Activated B cell treated with CpG ODN at 0.5 μM for 24 hours (primary cell): ENCODE measurements at regions not wholly inside any gene's neighbourhood (a gene's known extent, or its start where the extent isn't known, plus 50 kb on each side); places are given as distances from the start of the nearest gene placed in this dataset.
A peak's percentile ranks its signal among the peaks of the same experiment; 100 is the strongest.

Experiments
- ATAC-seq: fragments of 200-7000 bp; cut with Tn5 transposase; one replicate; pipeline ENCODE4 v1.10.0; 2021; ENCODE audit warnings: low read depth, mild to moderate bottlenecking, moderate library complexity
- CTCF ChIA-PET: fragments of 350-600 bp; sonication (Branson Sonifier 250); formaldehyde crosslinking; loops from one replicate; lab custom pipeline; 2021; ENCODE audit warnings: antibody characterized with exemption; lab: Charles Lee
- POLR2A ChIA-PET: fragments of 350-600 bp; sonication (Branson Sonifier 250); formaldehyde crosslinking; loops from one replicate; lab custom pipeline; 2021; ENCODE audit warnings: antibody characterized with exemption; lab: Charles Lee
- DNase-seq: peaks from one replicate; pipeline ENCODE4 v3.0.0; 2022
- H3K27ac Mint-ChIP-seq: one replicate; pipeline ENCODE4 v1.8.0; 2020; ENCODE audit warnings: mixed read lengths
- H3K27me3 Mint-ChIP-seq: one replicate; pipeline ENCODE4 v1.8.0; 2021; ENCODE audit warnings: mixed read lengths
- H3K36me3 Mint-ChIP-seq: one replicate; pipeline ENCODE4 v1.8.0; 2021; ENCODE audit warnings: low read depth, mixed read lengths
- H3K4me1 Mint-ChIP-seq: one replicate; pipeline ENCODE4 v1.8.0; 2021; ENCODE audit warnings: mixed read lengths
- H3K4me3 Mint-ChIP-seq: one replicate; pipeline ENCODE4 v1.8.0; 2020; ENCODE audit warnings: mild to moderate bottlenecking, mixed read lengths
- H3K9me3 Mint-ChIP-seq: one replicate; pipeline ENCODE4 v1.8.0; 2020; ENCODE audit warnings: mixed read lengths
- intact Hi-C: fragments of 100-400 bp; cut with micrococcal nuclease; formaldehyde crosslinking; loops from one replicate; pipeline ENCODE4 v1.15.1; 2024
- TF ChIP-seq, protein P1 (sequence below): fragments of 200-600 bp; IDR thresholded peaks from one replicate; pipeline ENCODE4 v1.8.0; 2022; ENCODE audit warnings: antibody characterized with exemption, mild to moderate bottlenecking

DNA sequence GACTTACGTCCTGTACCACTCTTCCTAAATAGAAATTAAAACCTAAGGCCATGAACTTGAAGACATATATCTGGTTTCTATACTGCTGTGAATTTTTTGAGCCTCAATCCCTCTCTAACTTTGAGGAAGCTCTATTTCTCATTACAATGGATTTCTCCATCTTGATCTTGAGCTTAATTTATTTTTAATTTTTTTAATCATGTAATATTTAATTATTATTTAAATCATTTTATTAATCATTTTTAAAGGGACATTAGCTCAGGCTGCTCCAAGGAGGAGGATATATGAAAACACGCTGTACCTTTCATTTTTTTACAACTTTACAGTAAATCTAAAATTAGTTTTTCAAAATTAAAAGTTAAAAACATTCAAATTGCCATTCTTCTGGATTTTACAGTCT lies 540.5 kb downstream of the SATB2 start:
- DNase-seq (no peak), ATAC-seq (no peak)
- Mint-ChIP-seq H3K27me3 (no peaks in the 10 kb centered on the region), H3K4me3 (no peak overlapping the region), H3K36me3 (no peaks in the 10 kb centered on the region), H3K4me1 (peaks cover 6% of the 10 kb centered on the region), H3K27ac (no peak overlapping the region), H3K9me3 (peaks cover 12% of the 10 kb centered on the region)
- intact Hi-C loops, result no loop called here
- TF ChIP-seq, protein P1, sequence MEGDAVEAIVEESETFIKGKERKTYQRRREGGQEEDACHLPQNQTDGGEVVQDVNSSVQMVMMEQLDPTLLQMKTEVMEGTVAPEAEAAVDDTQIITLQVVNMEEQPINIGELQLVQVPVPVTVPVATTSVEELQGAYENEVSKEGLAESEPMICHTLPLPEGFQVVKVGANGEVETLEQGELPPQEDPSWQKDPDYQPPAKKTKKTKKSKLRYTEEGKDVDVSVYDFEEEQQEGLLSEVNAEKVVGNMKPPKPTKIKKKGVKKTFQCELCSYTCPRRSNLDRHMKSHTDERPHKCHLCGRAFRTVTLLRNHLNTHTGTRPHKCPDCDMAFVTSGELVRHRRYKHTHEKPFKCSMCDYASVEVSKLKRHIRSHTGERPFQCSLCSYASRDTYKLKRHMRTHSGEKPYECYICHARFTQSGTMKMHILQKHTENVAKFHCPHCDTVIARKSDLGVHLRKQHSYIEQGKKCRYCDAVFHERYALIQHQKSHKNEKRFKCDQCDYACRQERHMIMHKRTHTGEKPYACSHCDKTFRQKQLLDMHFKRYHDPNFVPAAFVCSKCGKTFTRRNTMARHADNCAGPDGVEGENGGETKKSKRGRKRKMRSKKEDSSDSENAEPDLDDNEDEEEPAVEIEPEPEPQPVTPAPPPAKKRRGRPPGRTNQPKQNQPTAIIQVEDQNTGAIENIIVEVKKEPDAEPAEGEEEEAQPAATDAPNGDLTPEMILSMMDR, result no peak
- ChIA-PET POLR2A (no interaction called here), CTCF (no interaction called here)

DNA sequence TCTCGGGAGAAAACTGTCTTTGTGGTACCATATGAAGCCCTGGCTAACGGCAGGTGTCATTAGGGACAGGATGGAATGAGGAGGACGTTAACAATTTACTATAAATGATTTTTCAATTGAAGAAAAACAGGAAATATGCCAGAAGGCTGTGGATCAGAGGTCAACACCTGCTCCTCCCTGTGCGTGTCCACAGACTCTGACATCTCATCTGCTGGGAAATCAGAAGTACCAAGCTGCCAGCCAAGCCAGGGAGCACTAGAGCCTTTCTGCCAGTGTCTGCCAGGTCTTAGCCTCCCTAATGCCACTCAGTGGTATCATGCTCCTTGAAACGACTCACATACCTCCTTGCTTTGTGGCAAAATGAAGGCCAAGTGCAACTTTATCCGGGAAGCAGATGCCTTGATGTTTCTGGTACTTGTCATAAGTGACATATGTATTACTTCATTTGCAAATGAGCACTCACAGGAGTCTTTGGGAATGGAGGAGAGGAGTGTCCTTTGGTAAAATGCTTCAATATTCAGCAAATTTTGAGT lies 541.1 kb downstream of the SATB2 start:
- no peak overlapping the region for H3K4me3 Mint-ChIP-seq
- H3K36me3 Mint-ChIP-seq, result no peaks in the 10 kb centered on the region
- CTCF ChIA-PET, result no interaction called here
- H3K27me3 Mint-ChIP-seq, result peaks cover 3% of the 10 kb centered on the region
- ATAC-seq, result no peak
- intact Hi-C loops, result no loop called here
- H3K4me1 Mint-ChIP-seq, result peaks cover 6% of the 10 kb centered on the region
- peaks cover 12% of the 10 kb centered on the region for H3K9me3 Mint-ChIP-seq
- no peak overlapping the region for H3K27ac Mint-ChIP-seq
- TF ChIP-seq, protein P1, result no peak
- no peak for DNase-seq
- POLR2A ChIA-PET, result no interaction called here

DNA sequence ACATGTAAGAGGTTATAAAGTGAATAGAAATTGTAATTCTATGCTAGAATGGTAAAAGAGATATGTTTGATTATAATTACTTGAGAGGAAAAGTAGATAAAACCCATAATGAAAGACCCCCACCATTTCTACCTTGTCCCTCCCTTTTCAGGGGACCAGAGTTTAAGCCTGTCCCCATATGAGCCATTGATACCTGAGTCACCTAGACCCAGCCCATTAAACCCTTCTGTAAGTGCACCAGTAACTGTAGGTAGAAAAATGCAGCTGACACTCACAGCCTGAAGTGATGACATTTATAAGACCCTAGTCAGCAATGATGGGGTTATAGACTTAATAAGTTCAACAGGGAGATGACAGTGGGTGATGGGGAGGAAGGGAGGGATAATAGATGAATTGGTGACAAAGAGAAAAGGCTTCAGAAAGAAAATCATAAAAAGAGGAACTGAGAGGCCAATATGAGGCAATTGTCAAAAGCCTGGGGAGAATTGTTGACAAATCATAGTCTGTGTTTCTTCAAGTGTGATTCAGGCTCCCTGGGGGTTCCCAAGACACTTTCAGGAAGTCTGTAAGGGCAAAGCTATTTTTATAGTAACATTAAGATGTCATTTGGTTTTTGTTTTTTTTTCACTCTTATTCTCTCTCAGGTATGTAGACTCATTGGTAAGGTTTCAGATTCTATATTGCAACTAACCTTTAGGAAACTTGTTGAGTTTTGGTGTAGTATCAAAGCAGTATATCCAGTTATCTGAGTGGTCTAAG lies 544.2 kb downstream of the SATB2 start:
- intact Hi-C loops, result no loop called here
- Mint-ChIP-seq H3K27ac (no peak overlapping the region), H3K4me1 (peaks cover 6% of the 10 kb centered on the region), H3K9me3 (peaks cover 4% of the 10 kb centered on the region), H3K36me3 (no peaks in the 10 kb centered on the region), H3K4me3 (no peak overlapping the region), H3K27me3 (peaks cover 4% of the 10 kb centered on the region)
- TF ChIP-seq, protein P1, result no peak
- CTCF ChIA-PET, result no interaction called here
- DNase-seq, result no peak
- peak; percentile 52 for ATAC-seq
- POLR2A ChIA-PET, result no interaction called here

DNA sequence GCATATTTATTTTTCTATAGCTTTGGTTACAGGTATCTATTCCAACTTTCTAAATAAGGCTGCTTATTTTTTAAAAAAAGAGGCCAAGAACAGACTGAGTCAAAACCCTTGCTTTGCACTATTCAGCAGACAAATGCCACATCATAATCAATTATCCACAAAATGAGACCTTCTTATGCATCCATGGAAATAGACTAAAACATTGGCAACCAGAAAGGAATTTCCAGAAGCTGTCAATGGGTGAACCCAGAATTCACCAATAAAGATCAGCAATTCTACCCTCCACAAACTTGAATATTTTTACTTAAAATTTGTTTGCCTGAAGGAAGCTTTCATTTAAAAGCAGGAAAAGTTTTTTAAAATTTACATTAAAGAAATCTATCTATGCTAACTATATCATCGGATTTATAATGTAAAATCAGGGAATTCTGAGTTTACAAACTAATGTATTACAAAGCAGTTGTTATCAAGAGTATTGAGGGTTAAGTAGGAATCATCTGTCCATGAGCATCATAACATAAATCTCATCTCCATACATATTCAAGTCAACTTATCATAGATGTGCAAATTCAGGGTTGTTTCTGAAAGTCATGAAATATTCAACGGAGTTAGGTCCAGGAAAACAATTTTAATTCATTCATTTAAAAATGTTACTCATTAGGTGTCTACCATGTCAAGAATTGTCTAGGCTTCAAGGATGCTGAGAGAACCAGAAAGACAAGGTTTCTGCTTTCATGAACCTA lies 548.0 kb downstream of the SATB2 start:
- Mint-ChIP-seq H3K27ac (no peak overlapping the region), H3K4me3 (no peak overlapping the region), H3K27me3 (peaks cover 4% of the 10 kb centered on the region), H3K4me1 (peaks cover 6% of the 10 kb centered on the region), H3K9me3 (peaks cover 8% of the 10 kb centered on the region), H3K36me3 (no peaks in the 10 kb centered on the region)
- intact Hi-C loops, result no loop called here
- ATAC-seq (no peak), DNase-seq (no peak)
- ChIA-PET CTCF (no interaction called here), POLR2A (no interaction called here)
- TF ChIP-seq, protein P1, result no peak

DNA sequence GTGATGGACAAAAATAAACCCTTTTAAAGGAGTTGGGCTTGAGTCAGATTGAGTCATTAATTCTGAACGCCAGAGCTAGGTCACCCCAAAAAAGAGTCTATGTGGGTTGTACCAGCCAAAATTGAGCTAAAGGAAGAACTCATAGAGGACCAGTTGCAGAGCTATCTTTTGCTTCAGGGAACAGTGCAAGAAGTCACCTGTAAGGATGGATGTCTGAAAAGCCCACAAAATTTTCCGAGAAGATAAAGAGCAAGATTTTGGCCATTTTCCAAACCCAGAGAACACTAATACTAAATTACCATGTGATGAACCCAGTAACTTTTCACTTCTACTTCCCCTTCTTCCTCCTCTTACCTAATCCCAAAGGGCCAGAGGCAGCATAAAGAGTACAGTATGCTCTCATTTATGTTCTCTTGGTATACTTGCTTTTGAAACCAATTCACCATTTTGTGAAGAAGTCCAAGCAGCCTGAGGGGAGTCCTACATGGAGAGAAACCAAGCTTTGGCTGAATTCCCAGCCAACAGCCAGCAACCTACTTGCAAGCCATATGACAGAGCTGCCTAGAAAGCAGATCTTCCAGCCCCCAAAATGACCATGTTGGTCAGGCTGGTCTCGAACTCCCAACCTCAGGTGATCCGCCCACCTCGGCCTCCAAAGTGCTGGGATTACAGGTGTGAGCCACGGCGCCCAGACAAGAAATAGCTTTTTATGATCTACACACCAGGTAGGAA lies 551.7 kb downstream of the SATB2 start:
- Mint-ChIP-seq H3K36me3 (no peaks in the 10 kb centered on the region), H3K4me1 (no peaks in the 10 kb centered on the region), H3K9me3 (peaks cover 3% of the 10 kb centered on the region), H3K4me3 (no peak overlapping the region), H3K27me3 (no peaks in the 10 kb centered on the region), H3K27ac (no peak overlapping the region)
- ChIA-PET POLR2A (no interaction called here), CTCF (no interaction called here)
- intact Hi-C loops, result no loop called here
- TF ChIP-seq, protein P1, result no peak
- no peak for DNase-seq
- ATAC-seq, result no peak
